ENCODE measurements at regions not wholly inside any gene's neighbourhood (a gene's known extent, or its start where the extent isn't known, plus 50 kb on each side); places are given as distances from the start of the nearest gene placed in this dataset.

DNA sequence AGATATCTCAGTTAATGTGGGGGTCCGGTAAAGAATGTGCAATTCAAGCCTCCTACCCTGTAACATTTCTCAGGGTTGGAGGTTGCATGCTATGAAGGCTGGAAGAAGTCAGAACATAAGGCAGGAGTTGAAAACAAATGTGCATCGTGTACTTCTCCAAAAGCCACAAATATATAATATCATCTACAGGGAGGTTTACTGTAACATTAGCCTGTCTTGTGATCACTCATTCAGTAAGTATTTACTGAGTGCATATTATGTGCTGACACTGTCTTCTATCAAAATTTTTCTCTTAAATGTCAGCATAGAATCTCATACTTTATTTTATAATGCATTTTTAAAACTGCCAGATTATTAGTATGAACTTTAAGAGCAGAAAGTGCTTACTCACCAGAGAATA is 105.6 kb upstream of the ZNF366 start:
- DNase-seq = no peak

DNA sequence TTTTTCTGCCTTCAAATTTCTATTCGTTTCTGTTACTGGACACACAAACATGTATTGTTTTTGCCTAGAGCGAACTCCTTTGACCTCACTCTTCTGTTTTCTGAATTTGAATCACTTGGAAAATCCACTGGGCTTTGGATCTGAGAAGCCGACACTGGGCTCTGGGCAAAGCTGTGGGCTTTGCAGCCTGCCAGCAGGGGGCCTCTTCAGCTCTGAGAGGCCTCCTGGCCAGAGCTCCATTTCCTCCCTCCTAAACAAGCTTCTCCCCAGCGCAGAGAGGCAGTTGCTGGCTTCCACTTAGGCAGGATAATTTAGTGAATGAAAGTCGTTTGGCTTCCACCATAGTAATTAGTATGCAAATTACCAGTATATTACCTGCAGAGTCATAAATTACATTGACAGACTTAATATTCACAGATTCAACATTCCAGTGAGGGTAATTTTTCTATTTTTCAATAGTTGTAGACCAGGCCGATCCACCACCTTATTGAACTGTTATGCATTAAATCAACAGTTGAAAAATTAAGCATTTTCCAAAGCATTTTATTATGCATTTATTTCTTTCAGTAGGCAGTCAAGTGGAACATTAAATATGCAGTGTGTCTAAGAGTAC is 104.0 kb upstream of the ZNF366 start:
- DNase-seq = peak; percentile 22 to 25

DNA sequence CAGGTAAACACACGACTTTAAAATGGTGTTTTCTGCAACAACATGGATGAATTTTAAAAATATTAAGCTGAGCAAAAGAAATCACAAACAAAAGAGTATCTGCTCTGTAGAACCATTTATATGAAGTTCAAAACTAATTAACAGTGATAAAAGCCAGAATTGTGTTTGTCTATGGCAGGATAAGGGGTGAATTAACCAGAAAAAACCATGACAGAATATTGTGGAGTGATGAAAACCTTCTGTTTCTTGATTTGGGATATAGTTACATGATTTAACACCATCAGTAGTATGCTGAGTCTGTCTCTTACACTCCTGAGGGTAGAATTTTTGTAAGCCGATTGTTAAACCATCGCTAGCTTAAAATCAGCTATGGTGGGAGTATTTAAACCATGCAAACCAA is 101.7 kb upstream of the ZNF366 start:
- DNase-seq = no peak

DNA sequence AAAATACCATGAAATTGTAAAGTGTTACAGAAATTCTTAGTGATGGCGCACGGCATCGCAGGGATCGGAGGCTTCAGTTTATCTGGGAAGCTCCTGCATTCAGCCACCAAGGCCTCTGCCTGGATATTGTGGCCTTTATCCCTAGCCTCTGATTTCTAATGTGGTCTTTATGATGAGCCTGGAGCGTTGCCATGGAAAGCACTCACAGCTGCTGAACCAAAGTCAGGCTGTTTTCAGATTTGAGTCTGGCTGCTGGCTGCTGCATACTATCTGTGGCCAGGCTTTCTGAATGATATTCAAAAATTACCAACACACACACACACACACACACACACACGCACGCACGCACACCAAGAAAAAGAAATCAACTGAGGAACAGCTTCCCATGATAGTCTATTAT is 101.1 kb upstream of the ZNF366 start:
- DNase-seq = no peak

DNA sequence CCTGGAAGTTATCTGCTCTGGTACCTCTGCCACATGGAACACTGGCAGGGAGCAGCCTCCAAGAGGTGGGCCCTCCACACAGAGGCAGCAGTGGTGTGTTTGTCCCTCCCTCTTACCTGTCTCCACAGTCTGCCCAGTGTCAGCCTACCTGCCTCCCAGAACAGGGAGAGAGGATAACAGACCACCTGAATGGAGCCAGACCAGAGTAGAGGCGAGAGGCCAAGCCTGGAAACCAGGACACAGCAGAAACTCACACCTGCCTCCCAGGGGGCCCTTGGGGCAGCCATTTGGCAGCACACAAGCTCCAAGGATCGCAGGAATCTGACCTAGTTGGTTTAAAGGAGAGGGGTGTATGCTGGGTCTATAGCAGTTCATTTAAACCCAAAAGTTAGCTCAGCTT is 100.2 kb upstream of the ZNF366 start:
- DNase-seq = no peak

DNA sequence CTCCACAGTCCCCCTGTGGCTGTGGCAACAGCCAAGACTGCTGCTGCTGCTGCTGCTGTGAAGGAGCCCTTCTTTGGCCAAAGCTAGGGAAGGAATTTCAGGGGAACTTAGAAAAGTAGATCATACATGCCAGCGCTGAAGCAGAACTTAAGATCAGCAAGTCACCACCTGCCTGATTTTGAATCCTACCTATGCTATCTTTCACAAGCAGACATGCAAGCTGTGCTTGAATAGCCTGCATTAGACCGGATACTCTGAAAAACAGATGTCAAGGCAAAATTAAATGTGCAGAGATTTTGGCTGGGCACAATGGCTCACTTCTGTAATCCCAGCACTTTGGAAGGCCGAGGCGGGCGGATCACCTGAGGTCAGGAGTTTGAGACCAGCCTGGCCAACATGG is 99.3 kb upstream of the ZNF366 start:
- DNase-seq = no peak

DNA sequence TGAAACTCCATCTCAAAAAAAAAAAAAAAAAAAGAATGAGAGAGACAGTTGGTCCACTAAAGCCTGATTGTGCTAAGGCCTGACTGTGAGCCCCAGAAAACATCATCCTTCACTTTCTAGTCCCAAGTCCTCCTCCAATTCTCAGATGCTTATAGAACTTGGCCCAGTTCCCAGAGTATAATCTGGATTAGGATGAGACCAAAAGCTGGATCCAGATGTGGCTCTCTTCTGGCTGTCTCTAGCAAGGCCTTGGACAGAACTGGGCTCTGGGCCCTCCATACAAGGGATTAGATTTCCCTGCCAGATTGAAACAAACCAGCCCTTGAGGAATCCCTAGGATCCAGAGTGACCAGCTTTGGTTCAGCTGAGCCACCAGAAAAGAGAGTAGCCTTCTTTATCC is 98.4 kb upstream of the ZNF366 start:
- no peak for DNase-seq

DNA sequence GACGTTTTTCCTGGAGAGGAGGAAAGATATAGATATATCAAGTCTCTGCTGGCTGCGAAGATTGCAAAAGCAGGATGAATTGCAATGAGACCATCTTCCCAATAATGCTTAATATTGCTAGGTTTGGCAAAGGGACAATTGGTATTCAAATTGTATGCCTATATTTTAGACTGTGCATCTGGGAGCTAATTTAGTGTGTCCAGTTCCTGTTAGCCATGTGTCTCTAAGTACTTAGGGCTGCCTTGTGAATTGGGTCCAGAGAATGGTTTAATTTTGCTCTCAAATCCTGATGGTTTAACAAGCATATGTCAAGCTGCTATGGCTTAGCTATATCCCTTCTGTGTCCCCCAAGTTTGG is 97.6 kb upstream of the ZNF366 start:
- DNase-seq = no peak

DNA sequence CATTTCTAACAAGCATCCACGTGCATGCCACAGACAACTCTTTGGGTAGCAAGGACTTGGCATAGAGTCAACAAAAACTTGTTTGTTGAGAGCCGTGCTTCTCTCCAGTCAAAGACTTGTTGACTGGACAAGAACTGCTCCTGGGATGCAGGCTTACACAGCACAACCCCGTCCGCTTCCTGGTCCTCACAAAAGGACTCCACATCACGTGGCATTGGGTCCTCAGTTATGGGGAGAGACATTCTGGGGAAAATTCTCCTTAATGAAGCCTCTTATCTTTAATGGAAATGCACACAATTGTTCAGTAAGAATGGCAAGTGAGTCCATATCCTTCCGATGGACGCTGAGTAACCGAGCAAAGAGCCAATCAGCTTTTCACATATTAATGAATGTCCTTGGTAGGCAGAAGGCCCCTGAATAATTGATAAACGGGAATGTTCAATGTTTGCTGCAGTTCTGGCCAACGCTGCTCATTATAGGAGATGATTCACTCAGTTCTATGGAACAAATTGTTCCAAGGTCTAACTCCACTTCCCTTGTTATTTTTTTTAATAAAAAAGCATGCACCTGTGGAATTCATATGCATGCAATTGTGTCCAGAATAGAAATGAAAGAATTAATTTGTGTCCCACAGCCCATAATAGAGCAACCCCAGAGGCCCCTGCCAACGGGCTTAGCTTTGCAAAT is 97.0 kb upstream of the ZNF366 start:
- no peak for DNase-seq

DNA sequence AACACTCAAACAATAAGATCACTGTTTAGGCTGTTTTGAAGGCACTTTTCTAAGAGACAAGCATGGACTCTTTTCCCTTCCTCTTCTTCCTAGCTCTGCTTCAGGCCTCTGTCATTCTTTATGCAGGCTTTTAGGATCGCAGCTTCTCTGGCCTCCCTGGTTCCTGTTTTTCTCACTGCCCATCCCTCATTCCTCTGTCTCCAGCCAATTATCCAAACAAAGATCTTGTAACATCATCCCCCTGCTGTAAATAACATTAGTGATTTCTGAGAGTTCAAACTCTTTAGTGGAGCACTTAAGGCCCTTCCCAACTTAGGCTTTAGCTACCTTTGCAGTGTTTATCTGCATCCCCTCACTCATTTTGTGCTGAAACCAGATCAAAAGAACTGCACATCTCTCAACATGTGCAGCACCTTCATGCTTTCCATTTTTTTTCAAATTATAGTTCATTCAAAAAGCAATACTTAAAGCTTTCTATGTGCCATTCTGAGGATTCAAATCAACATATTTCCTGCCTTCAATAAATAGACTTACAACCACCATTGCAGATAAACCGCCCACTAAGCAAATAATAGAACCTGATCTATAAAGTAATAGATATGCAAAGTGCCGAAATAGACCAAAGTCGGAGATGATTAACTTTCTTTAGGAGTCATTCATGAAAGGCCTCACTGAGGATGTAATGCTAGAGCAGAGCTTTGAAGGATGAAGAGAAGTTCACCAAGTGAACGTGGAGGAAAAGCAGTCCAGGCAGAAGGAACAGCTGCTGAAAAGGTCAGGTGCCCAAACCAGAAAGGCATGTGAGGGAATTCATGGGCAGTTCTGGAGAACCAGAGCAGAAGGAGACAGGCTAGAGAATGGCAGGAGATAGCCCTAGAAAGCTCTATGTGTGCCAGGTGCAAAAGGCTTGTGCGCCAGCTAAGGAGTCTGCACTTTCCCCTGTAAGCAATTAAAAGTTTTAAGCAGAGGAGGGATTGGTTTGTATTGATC is 95.8 kb upstream of the ZNF366 start:
- DNase-seq = no peak

DNA sequence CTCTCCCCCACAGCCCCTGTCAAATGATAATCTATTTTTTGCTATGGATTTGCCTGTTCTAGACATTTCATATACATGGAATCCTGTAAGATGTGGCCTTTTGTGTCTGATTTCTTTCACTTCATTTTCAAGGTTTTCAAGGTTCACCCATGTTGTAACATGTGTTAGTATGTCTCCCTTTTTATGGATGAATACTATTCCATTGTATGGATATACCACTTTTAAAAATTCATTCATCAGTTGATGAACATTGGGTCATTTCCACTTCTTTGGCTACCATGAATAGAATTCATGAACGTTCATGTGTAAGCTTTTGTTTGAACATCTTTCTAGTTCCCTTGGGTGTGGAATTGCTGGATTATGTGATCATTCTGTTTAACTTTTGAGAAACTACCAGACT is 94.7 kb upstream of the ZNF366 start:
- DNase-seq = no peak

DNA sequence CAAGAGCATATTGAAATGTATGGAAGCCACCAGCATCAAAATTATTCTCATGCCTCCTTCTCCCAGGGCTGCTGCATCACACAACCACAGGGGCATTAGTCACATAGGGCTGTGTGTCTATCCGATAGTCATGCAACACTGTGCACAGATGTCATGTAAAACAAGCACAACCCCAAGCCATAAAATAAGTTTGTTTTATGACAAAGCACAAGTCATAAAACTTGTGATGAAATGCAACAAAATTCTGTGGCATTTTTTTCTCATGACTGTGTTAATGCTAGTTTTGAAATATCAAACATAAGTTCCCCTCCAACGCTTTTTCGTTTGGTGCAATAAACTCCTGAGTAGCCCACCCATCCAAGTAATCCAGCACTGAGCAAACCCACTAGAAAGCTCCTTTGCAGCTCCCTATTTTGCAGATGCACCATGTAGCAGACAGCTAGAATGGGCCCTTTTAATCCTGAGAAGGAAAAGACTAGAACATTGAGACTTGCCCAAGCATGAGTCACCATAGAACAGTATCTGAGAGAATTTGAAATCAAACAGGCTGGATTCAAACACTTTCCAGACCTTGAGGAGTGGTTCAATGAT is 93.3 kb upstream of the ZNF366 start:
- no peak for DNase-seq

DNA sequence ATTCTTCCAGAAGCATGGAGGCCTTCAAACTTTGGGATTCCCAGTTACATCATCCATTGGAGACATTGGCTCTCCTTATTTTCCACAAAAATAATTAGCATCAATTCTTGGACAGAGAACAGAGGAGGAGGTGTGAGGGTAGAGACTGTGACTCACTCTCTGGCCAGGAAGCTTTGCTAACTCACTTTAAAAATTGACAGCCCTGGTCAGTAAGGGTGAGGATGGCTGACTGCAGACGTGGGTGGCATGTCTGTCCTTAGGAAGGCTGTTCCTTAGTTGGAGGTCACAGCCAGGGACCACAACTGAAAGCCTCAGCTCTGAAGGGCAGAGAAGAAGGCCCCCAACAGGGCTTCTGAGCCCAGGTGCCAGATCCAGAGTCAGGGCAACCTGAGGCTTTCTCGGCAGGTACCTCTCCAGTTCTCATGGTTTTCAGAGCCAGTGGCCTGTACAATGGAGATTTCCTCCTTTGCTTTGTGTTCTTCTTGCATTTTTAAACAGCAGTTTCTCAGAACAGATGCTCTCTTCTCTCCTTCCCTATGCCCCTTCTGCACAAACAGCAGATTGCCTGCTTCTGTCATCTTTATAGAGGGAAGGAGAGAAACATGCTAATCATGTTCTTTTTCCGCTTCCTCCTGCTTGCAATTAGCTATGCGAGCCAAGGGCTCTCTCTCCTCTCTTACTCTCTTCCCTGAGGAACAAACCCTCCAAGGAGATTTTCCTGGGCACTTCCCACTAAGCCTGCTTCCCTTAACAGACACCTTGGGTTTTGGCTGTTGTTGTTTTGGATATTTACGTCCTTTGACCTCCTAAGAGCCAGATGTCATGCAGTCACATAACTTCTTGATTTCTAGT is 92.5 kb upstream of the ZNF366 start:
- DNase-seq = no peak

DNA sequence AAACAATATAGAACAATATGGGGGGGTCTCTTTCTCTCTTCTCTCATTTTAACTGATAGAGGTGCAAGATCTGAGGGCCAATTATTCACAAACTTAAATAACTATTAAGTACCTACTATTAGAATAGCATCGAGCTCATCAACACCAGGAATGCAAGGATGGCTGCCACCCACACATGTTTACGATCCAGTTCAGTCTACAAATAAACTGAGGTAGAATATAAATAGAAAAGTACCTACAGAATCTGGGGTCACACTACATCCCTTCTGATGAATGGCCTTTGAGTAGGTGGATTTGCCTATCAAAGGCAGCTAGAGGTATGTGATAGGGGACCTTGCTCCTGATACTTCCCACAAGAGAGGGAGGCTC is 91.8 kb upstream of the ZNF366 start:
- DNase-seq = no peak

DNA sequence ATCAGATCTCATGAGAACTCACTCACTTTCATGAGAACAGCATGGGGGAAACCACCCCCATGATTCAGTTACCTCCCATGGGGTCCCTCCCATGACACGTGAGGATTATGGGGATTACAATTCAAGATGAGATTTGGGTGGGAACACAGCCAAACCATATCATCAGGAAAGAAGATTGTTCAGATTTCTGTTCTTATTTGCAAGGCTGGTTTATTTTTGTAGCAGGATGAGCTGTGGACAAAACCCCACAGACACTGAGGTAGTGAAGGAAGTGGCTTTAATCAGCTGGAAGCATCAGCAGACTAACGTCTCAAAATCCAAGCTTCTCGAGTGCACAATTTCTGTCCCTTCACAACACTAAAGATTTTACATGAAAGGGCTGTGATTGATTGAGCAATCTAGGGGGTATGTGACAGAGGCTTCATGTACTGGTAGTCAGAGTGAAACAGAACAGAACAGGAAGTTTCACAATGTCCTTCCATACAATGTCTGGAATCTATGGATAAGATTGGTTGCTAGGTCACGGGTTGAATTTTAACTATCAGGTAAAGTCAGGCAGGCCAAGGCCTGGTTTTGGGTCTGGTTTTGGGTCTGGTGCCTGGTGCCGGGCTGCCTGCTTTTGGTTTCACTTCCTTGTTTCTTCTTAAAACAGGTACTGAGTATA is 91.3 kb upstream of the ZNF366 start:
- no peak for DNase-seq

DNA sequence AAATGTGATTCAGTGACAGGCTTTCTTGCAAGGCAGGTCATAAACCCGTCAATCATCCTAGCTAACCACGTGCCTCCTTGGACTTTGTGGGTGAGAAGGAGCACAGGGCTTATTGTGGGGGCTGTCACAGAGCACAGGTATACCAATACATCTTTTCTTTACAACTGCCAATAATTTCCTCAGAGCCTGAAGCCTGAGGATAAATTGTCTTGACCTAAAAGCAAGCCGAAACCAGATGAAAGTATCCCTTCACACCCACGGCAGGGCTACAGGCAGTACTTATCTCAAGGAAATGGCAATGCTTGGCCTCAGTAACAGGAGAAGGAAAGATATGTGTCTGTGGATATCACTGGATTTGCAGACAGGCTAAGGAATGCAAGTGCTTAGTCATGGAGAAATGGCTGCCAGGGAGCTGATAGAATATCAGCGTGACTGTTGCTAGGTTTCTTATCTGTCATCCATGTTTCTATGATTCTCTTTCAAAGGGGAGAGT is 90.3 kb upstream of the ZNF366 start:
- no peak for DNase-seq

DNA sequence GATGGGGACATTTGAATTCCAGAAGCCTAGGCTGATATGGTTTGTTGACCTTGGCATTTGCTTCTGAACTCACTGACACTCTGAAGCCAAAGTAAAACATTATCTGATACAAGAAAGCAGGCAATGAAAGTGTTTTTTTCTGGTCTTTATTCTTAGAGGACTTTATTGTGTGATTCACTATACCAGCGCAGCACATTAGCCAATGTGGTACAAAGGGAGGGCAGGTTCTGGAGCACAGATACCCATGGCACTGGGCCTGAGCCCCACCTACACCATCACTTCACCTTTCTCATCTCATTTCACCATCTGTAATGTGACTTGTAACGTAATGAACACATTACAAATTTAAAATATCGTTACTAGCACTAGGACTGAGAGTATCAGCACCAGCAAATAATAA is 89.7 kb upstream of the ZNF366 start:
- DNase-seq = no peak

DNA sequence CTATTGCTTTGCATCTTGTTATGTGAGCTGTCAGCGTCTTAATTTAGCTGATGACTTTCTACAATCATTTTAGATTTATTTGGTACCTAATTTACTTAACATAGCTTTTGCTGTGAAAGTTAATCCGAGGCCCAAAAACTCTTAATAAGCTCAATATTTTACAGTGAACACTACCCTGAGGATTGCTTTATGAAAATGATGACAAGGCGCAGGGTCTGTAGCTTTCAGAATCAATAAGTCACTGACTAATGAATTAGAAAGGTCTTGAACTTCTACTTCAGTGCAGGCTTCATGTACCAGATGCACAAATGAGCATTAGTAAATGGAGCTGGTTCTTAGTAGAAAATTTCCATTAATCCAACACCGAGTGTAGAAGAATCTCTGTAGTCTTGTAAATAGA is 81.4 kb upstream of the ZNF366 start:
- no peak for DNase-seq

DNA sequence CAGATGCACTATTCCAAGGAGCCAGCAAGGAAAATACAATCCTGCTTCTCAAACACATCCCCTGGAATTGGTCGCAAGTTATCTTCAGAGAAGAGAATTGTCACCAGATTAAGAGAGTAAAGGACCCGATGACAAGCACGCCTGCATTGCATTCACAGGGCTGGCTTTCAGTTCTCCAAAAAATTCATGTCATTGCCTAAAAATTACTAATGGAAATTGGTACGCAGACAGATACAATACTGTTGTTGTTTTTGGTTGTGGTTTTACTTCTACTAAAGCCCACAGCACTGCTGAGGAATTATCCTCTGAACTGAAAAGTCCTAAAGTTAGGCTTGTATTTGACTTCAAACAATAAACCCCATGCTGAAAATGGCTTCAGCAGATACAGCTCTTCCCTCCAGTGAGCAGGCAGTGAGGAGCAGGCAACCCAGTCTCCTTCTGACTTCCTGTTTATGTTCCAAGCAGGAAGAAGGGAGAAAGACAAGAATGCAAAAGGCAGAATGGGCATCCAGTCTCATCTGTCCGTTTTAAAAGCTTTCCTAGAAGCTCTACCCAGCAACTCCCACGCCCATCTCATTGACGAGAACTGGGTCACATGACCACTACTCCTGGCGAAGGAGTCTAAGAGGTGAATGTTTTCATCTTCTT is 80.6 kb upstream of the ZNF366 start:
- DNase-seq = no peak

DNA sequence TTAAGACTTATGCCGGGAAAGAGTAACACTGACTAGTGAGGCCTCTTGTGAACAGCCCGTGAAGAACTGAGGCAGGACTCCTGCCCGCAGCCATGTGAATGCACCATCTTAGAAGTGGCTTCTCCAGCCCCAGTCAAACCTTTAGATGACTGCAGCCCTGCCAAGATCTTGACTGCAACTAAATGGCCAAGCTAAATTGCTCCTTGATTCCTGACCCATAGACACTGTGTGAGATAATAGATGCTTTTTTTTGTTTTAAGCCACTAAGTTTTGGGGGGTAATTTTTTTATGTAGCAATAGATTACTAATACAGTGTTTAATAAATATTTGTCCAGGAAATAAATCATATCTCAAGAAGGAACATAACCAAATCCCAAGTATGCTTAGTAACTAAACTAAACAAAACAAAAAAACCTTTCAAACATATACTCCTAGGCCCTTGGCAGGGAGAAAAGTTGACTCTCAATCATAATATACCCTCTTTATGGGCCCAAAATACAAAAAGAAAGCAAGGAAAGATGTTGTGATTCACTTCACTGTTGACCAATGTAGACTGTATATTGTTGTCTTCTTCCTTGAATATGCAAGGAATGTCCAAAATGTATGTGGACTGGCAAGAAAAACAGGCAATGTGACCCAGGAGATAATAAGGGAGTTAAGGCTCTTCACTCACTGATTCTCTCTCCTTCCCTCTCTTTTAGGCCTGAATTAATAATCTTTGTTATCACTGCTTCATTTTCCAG is 79.7 kb upstream of the ZNF366 start:
- DNase-seq = no peak

DNA sequence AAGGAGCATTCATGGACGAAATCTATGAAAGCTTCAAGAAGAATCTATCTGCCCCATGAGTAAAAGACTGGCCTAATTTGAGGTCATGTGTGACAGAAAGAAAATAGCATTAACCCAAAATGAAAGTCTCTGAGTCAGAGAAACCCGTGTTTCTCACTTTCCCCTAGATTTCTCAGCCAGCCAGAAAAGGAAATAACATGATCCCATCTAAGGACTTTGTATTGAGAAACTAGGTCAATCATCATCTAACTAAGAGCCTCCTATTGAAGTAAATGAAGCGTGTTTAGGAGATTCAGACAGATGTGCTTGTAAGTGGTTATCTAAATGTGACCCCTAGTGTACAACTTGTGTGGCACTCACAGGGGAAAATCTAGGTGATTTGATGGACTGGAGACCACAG is 77.3 kb upstream of the ZNF366 start:
- DNase-seq = no peak
